ENCODE measurements at regions not wholly inside any gene's neighbourhood (a gene's known extent, or its start where the extent isn't known, plus 50 kb on each side); places are given as distances from the start of the nearest gene placed in this dataset.

DNA sequence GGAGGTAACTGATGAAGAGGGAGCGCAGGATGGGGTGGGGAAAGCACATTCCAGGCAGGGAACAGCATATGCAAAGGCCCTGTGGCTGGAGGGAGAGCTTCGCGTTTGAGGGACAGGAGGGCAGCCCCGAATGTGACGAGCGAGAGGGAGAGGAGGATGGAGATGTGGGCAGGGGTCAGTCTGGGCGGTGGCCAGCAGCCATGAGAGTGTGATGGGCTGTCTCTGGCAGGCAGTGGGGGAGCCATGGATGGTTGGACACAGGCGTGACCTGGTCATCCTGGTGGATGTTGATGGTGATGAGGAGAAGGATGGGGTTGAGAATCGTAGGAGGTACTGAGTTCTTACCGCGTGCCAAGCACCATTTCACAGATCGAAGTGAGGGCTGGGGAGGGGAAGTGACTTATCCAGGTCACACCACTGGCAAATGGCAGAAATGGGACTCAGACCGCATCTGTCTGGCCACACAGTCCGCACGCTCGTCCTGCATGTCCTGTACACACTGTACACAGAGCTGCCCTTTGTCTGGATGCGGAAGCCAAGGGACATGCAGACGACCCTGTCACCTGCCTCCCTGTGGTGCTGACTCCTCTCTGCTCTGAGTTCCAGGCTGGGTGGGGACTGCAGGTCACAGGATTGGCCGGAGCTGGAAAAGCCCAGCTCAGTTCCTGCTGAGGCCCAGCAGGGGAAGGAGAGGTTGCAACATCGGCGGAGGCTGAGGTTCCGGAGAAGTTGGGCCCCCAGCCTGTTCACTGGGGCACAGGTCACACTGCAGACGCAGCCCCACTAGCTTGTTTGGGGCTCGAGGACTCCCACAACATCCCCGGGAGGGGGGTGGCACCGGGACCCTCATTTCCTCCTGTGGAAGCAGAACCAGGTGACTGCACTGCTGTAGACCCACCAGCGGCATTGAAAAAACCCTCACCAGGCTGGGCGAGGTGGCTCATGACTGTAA lies 165.6 kb upstream of the IER5L start:
- DNase-seq (ENCODE audit: low spot score), result no peak

DNA sequence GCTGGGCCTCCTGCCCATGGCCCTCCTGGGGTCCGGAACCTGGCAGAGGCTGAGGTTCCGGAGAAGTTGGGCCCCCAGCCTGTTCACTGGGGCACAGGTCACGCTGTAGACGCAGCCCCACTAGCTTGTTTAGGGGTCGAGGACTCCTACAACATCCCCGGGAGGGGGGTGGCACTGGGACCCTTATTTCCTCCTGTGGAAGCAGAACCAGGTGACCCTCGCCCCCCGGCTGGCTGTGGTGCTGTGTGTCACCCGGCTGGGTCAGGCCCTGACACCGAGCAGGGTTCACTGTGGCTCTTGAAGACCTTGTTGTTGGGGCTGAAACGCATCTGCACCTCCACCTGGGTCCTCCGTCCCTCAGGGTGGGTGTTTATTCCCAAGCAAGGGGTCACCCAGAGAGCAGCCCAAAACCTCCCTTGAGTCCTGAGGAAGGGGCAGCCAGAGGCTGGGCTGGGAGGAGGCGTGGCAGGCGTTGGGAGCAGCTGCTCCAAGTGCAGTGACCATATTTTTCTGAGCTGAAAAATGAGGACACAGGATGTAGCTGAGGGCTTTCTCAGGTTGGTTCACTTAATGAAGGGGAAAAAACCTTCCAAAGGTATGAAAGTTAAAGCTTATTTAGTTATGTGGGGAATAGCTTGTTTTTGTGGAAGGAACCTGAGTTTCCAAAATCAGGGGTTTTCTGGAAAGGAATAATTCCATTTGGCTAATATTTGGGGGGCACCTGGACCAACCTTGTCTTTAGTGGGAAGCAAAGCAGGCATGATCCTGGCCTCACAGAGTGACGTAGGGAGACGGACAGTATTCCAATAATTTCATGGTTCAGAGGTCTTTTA lies 164.7 kb upstream of the IER5L start:
- no peak for DNase-seq (ENCODE audit: low spot score)

DNA sequence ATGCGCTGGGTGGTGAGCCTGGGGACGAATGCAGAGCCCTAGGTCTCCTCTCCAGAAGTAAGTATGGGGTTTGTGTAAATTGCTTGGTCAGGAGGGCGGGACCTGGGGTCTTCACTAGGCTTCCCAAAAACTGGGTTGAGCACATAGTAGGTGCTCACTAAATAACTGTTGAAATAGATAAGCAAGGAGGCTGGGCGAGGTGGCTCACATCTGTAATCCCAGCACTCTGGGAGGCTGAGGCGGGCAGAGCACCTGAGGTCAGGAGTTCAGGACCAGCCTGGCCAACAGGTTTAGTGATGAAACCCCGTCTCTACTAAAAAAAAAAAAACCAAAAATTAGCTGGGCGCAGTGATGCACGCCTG lies 163.9 kb upstream of the IER5L start:
- no peak for DNase-seq (ENCODE audit: low spot score)

DNA sequence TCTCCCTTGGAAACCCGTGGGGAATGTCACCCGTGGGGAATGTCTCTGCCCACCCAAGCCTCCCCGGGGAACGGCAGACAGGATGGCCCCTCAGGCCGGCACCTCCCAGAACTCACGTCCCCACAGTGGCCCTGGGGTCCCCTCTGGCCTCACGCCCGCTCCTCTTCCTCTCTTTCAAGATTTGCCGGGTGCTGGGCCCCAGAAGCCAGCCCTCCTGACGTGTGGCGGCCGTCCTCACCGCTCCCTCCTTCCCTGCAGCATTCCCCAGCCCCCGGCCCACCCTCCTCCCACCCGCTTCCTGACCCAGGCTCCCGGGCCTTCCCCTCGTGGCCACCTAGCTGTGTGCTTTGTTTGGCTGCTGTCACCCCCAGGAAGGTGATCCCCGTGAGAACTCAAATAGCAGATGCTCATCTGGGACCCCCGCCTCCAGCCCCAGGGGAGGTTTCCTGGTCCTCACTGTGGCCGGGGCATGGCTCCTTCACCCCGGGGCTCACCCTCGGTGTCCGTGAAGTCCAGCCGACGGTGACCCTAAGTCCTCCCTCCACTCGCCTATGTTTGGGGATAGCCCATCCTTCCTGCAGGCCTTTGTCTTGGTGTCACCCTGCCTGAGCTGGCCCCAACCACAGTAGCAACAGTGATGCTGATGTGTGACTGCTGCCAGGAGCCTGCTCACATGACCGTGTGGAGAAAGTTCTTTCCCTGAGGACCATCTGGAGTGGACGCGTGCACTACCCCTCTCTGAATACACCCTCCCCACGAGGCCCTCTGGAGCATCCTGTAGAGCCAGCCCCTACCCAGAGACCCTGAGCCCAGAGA lies 163.3 kb upstream of the IER5L start:
- no peak for DNase-seq (ENCODE audit: low spot score)

DNA sequence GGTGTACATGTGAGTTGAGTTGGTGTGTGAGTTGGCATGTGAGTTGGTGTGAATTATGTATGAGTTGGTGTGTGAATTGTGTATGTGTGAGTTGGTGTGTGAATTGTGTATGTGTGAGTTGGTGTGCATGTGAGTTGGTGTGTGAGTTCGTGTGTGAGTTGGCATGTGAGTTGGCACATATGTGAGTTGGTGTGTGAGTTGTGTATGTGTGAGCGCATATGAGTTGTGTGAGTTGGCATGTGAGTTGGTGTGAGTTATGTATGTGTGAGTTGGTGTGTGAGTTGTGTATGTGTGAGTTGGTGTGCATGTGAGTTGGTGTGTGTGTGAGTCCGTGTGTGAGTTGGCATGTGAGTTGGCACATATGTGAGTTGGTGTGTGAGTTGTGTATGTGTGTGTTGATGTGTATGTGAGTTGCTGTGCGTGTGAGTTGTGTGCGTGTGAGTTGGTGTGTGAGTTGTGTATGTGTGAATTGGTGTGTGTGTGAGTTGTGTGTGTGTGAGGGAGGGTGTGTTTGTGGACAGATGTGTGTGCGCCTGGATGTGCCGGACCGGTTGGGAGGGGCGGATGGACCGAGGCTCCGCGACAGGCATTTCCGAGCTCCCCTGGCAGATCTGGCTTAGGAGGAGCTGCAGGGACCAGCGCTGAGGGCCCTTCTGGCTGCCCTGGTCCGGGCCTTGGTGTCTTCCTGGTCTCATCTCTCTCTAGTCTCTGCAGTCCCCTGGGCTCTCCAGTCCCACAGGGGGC lies 162.5 kb upstream of the IER5L start:
- no peak for DNase-seq (ENCODE audit: low spot score)

DNA sequence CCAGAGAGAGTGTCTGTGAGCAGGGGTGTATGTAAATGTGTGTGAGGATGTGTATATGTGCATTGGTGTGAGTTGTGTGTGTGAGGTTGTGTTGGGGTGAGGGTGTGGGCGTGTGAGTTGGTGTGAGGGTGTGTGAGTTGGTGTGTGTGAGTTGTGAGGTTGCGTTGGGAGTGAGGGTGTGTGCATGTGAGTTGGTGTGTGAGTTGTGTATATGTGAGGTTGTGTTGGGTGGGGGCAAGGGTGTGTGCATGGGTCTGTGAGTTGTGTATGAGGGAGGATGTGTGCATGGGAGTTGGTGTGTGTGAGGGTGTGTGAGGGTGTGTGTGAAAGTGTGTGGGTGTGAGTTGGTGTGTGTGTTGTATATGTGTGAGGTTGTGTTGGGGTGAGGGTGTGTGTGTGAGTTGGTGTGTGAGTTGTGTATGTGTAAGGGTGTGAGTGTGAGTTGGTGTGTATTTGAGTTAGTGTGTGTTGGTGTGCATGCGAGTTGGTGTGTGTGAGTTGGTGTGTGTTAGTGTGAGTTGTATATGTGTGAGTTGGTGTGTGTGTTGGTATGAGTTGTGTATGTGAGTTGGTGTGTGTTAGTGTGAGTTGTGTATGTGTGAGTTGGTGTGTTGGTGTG lies 161.6 kb upstream of the IER5L start:
- DNase-seq (ENCODE audit: low spot score), result no peak

DNA sequence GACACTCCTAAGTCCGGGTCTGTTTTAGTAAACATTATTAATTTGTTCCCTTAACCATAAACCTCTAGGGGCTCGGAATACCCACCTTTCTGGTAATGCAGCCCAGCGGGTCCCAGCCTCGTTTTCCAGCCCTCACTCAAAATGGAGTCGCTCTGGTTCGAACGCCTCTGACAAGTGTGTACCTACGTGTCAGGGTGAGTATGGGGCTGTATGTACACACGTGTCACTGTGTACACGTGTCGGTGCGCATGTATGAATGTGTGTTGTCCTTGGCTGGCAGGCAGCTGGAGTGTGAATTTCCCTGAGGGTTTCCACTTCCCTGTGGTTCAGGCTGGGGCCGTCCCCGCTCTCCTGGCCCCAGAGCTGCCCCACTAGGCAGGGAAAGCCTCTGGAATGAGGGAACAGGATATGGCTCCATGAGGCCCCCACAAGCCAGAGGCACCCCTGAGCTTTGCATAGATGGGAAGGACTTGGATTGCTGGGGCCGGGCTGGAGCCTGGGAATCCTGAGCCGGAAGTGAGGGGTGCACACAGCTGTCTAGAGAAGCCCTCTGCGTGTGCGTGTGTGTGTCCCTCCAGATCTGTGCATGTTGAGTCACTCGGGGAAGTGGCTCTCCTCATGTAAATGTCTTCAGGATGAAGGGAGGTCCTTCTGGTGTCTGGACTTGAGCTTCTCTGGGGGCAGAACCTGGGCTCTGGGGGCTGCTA lies 160.8 kb upstream of the IER5L start:
- no peak for DNase-seq (ENCODE audit: low spot score)

DNA sequence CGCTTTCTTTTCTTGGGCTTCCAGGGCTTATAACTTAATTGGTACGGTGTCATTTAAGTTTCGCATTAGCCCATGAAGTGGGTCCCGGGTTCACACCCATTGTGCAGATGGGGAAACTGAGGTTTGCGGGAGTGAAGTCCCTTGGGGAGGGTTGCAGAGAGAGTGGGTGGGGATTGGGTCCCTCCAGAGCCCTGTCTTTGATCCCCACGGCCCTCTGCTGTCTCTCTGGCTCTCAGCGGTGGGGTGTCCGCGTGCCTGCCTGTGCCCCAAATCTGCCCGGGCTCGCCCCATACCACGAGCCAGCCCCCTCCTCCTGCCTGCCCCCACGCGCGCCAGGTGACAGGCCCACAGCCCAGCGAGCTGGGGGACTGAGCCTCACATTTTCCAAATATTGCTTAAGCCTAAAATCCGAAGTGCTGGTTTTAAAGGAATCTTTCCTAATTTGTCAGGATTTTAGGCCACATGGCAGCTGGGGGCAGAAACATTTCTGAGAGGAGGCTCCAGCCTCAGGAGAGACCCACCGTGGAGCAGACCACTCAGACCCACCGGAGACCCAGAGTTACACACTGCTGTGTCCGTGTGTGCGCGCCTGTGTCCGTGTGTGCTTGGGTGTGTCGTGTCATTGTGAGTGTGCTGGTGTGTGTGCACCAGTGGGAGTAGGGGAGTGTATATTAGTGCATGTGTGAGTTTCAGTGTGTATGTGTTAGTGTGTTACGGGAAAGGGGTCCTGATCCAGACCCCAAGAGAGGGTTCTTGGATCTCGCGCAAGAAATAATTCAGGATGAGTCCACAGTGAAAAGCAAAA lies 159.5 kb upstream of the IER5L start:
- no peak for DNase-seq (ENCODE audit: low spot score)

DNA sequence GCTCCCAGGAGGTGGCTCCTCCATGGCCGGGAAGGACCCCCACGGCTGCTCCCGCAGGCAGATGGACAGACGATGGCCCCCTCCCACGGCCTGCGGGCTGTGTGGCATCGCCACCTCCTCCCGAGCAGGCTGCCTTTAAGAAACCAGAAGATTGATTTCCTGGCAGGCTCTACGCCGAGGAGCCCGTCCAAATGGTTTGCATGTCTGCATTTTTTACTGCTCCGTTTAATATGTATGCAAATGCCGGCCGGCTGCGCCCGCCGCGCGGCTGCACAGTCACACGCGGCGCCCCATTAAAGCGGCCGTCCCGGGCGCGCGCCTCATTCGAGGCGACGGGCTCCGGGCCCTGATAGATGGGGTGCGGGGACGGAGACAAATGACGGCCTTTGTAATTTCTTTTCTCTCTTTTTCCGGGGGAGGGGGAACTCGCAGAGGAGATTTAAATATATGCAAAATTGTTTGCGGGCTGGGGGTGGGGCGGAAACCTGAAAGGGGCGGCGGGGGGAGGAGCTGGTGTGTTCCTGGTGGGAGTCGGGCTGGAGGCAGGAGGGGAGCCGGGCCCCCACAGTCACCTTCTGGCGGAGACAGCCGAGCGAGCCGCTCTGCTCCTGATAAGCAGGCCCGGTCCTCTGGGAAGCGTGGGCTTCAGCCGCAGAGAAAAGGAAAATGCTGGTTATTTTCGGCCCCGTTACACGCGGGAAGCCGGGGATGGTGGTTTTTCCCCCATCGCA lies 158.7 kb upstream of the IER5L start:
- DNase-seq (ENCODE audit: low spot score), result peak; percentile 17

DNA sequence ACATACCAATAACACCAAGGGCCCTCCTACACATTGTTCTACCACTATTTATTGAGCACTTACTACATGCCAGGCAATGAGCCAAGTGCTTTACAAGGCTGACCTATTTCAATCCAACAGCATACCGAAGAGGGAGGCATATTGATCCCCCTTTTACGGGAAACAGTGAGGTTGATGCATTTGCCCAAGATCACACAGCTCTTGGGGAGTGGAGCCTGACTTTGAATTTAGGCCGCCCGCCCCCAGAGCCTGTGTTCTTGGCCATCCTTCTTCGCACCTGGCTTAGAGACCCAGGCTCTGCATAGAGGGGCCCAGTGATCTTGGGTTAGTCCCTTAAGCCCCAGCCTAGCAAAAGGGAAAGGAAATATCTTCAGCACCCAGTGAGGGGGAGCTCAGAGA lies 158.1 kb upstream of the IER5L start:
- DNase-seq (ENCODE audit: low spot score), result no peak

DNA sequence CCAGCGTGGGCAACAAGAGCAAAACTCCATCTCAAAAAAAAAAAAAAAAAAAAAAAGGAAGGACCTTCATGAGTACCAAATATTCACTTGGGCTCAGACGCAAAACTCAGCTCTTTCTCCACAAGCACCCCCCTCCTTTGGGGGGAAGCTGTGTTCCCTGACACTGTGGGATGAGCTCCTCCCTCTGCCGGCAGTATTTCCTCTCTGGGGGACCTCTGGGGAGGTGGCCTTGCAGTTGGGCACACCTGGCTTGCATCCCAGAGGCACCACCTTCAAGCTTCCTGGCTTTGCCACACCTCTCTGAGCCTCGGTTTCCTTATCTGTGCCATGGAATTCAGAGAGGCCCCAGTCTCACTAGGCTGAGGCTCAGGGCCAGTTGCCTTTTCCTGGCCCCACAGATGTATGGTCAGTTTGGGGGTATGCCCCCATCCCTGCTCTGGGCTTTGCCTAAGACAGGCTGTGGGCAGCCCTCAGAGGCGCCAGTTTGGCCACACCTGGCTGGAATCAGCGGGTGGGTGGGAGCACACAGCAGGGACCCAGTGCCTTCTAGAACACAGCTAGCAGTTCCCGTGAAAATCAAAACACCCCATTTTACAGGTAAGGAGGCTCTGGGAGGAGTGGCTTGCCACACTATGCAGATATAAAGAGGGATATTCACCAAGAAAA lies 157.5 kb upstream of the IER5L start:
- DNase-seq (ENCODE audit: low spot score), result no peak

DNA sequence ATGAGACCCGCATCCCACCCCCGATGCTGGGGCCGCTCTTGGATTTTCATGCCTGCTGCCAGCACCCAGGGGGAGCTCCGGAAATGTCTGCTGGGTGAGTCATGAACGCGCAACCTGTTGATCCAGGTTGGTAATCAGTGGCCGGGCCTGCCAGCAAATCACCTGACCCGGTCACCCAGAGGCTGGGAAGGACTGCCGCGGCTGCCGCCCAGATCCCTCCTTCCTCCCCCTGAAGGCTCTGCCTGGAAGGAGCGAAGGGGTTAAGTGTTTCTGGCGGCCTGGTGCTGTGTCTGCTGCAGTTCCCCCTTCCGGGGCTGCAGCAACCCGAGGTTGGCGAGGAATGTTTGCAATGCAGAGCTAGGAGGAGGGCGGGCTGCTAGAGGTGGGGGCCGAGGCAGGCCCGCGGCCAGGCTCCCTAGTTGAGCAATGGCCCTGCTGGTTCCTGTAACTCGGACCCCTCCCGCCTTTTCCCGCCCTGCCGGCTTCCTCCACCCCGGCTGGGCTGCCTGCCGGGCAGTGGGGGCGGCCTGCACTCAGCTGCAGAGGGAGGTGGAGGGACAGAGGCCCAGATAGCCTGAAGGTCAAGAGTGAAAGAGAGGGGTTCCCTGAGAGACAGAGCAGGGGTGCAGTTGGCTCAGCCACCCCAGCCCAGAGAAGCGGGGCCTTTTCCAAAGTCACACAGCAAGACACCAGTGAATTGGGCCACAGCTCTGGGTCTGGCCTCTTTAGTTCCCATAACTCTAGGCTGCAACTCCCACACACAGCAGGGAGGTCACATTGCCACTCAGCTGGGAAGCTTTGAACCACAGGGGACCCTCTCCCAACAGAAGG lies 156.3 kb upstream of the IER5L start:
- DNase-seq (ENCODE audit: low spot score), result no peak

DNA sequence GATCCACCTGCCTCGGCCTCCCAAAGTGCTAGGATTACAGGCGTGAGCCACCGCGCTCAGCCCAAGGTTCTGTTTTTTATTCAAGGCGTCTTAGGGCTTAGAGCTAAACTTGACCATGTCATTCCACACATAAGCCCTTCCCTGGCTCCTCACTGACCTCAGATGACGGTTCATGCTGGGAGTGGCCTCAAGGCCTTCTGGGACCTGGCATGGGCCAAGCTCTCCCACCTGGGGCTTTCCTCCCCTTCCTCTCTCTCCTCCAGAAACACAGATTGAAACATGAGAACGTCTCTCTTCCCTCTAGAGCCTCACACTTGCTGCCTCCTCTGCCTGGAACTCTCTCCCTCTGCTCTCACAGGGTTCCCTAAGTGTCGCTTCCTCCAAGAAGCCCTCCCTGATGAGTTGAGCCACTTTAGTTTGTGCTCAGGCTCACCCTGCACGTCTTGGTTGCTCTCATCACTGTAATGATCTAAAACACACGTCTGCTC lies 155.6 kb upstream of the IER5L start:
- DNase-seq (ENCODE audit: low spot score), result no peak

DNA sequence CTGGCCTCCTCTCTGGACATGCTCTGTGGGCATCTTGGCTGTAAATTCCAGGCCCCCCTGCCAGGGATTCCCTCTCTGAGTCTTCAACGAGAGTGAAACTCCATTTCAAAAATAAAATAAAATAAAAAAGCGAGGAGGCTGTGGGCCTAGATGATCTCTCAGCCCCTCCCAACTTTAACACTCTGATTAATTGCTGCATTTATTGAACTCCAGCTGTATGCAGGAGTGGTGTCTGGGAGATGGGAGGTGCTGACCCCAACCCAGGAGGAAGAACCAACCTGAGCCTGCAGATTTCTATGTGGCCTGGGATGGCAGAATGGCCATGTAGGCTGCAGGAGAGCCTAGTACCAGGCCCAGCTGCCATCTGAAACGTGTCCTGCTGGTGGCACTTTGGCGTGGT lies 154.5 kb upstream of the IER5L start:
- no peak for DNase-seq (ENCODE audit: low spot score)

DNA sequence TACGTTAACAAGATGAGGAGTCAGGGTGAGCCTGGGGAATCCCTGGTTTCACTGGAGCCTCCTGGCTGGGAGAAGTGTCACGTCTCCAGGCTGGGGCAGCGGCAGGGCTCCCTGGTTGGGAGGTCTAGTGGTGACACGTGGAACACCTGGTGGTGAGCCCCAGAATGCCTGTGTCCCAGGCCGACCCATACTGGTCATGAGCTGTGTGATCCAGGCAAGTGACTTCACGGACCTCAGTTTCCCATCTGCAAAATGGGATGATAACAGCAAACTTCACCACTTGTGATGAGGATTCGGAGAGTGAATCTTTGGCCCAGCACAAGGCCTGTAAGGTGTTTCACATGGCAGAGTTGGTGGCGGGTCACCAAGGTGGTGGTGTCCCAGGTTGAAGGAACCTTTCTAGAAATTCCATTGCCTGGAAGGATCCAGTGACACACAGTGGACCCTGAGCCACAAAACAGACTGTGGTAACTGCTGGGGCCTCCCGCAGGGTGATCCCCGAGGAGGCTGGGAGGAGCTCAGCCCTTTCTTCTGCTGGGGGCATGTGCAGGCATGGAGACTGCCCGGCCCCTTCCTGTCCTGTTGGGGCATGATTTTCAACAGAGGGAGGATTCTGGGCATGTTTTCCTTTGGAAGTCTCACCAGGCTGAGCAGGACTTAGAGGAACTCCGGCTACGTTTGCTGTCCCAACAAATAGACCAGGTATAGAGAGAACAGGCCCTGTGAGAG lies 153.9 kb upstream of the IER5L start:
- DNase-seq (ENCODE audit: low spot score), result no peak

DNA sequence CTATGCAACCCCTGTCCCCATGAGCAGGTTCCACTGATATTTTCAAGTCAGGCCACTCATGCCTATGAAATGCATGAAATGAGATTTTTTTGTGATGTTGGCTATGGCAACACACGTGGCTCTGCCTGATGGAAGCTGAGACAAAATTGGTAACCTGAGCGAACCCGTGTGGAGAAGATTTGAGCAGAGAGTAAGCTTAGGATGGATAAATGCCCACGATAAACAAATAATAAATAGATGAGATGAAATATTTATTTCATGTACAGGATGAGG lies 153.4 kb upstream of the IER5L start:
- DNase-seq (ENCODE audit: low spot score), result no peak
